H9 (cell line): ENCODE measurements at regions not wholly inside any gene's neighbourhood (a gene's known extent, or its start where the extent isn't known, plus 50 kb on each side); places are given as distances from the start of the nearest gene placed in this dataset.
A peak's percentile ranks its signal among the peaks of the same experiment; 100 is the strongest.

Source experiments
- DNase-seq: peaks from one replicate; pipeline ENCODE4 v3.0.0-alpha.2; 2017
- H2AFZ ChIP-seq: one replicate; pipeline ENCODE4 v1.6.1; 2013; ENCODE audit warnings: mild to moderate bottlenecking, low read length, control low read depth, moderate library complexity
- H2AK5ac ChIP-seq: 2 replicates; pipeline ENCODE4 v1.6.1; 2013; ENCODE audit warnings: low read length, control low read depth, mixed read lengths; ENCODE audit not compliant: insufficient read length
- H2BK120ac ChIP-seq: one replicate; pipeline ENCODE4 v1.6.1; 2013; ENCODE audit warnings: low read depth, mild to moderate bottlenecking, low read length, control low read depth, inconsistent platforms; ENCODE audit not compliant: poor library complexity, severe bottlenecking
- H2BK12ac ChIP-seq: 2 replicates; pipeline ENCODE4 v1.6.1; 2013; ENCODE audit warnings: low read length, control low read depth, mixed read lengths, low read depth; ENCODE audit not compliant: insufficient read length
- H2BK15ac ChIP-seq: 2 replicates; pipeline ENCODE4 v1.6.1; 2013; ENCODE audit warnings: low read depth, low read length, control low read depth
- H2BK20ac ChIP-seq: one replicate; pipeline ENCODE4 v1.6.1; 2013; ENCODE audit warnings: low read depth, mild to moderate bottlenecking, low read length, control low read depth, inconsistent platforms; ENCODE audit not compliant: poor library complexity, severe bottlenecking
- H2BK5ac ChIP-seq: 2 replicates; pipeline ENCODE4 v1.6.1; 2013; ENCODE audit warnings: low read length, control low read depth, mixed read lengths; ENCODE audit not compliant: insufficient read length
- H3K14ac ChIP-seq: 2 replicates; pipeline ENCODE4 v1.6.1; 2013; ENCODE audit warnings: low read length, control low read depth; ENCODE audit not compliant: insufficient read depth
- H3K18ac ChIP-seq: 2 replicates; pipeline ENCODE4 v1.6.1; 2013; ENCODE audit warnings: low read depth, mild to moderate bottlenecking, mixed read lengths, low read length, control low read depth; ENCODE audit not compliant: insufficient read length
- H3K23ac ChIP-seq: 2 replicates; pipeline ENCODE4 v1.6.1; 2013; ENCODE audit warnings: low read length, control low read depth, mixed read lengths, low read depth; ENCODE audit not compliant: insufficient read length
- H3K23me2 ChIP-seq: 2 replicates; pipeline ENCODE4 v1.6.1; 2013; ENCODE audit warnings: low read depth, mild to moderate bottlenecking, mixed read lengths, low read length, control low read depth; ENCODE audit not compliant: insufficient read length, poor library complexity, severe bottlenecking
- H3K27ac ChIP-seq: 2 replicates; pipeline ENCODE4 v1.5.1; 2013; ENCODE audit warnings: low read length, control low read depth, mixed read lengths, low read depth; ENCODE audit not compliant: insufficient read length
- H3K27me3 ChIP-seq: 2 replicates; pipeline ENCODE4 v1.6.1; 2013; ENCODE audit warnings: low read length, control low read depth, inconsistent platforms; ENCODE audit not compliant: insufficient read depth
- H3K4ac ChIP-seq: 2 replicates; pipeline ENCODE4 v1.6.1; 2013; ENCODE audit warnings: low read depth, mild to moderate bottlenecking, control low read depth, inconsistent platforms, low read length, moderate library complexity
- H3K4me1 ChIP-seq: 2 replicates; pipeline ENCODE4 v1.6.1; 2013; ENCODE audit warnings: low read length, control low read depth, inconsistent platforms; ENCODE audit not compliant: insufficient read depth
- H3K4me2 ChIP-seq: 2 replicates; pipeline ENCODE4 v1.6.1; 2013; ENCODE audit warnings: low read length, control low read depth, mixed read lengths; ENCODE audit not compliant: insufficient read length, insufficient read depth
- H3K56ac ChIP-seq: 2 replicates; pipeline ENCODE4 v1.6.1; 2013; ENCODE audit warnings: low read depth, mild to moderate bottlenecking, mixed read lengths, low read length, control low read depth; ENCODE audit not compliant: insufficient read length
- H3K79me1 ChIP-seq: 2 replicates; pipeline ENCODE4 v1.6.1; 2013; ENCODE audit warnings: low read depth, mild to moderate bottlenecking, moderate library complexity, low read length, control low read depth, inconsistent platforms; ENCODE audit not compliant: insufficient read depth, poor library complexity, severe bottlenecking
- H3K79me2 ChIP-seq: 2 replicates; pipeline ENCODE4 v1.6.1; 2013; ENCODE audit warnings: low read length, control low read depth, inconsistent platforms; ENCODE audit not compliant: insufficient read depth
- H3K9ac ChIP-seq: 2 replicates; pipeline ENCODE4 v1.6.1; 2013; ENCODE audit warnings: low read length, control low read depth, mixed read lengths; ENCODE audit not compliant: insufficient read length; ENCODE audit errors: extremely low read depth
- H3K9me3 ChIP-seq: one replicate; pipeline ENCODE4 v1.6.1; 2013; ENCODE audit warnings: low read depth, low read length, inconsistent platforms; ENCODE audit not compliant: control insufficient read depth
- H3T11ph ChIP-seq: one replicate; pipeline ENCODE4 v1.6.1; 2013; ENCODE audit warnings: mild to moderate bottlenecking, low read length, control low read depth, inconsistent platforms
- H4K20me1 ChIP-seq: one replicate; pipeline ENCODE4 v1.6.1; 2013; ENCODE audit not compliant: control insufficient read depth, insufficient read length, insufficient read depth
- H4K5ac ChIP-seq: 2 replicates; pipeline ENCODE4 v1.6.1; 2013; ENCODE audit warnings: low read depth, mild to moderate bottlenecking, mixed read lengths, low read length, control low read depth; ENCODE audit not compliant: insufficient read length
- H4K8ac ChIP-seq: replicated peaks from 2 replicates; pipeline ENCODE4 v1.6.1; 2013; ENCODE audit warnings: low read length, control low read depth, mixed read lengths, low read depth; ENCODE audit not compliant: insufficient read length
- H4K91ac ChIP-seq: 2 replicates; pipeline ENCODE4 v1.6.1; 2013; ENCODE audit warnings: low read depth, mild to moderate bottlenecking, moderate library complexity, mixed read lengths, low read length, control low read depth; ENCODE audit not compliant: insufficient read length
- H3K27ac Mint-ChIP-seq, 3 experiments: 2 replicates in 2 of 3; 3 replicates in 1 of 3; pipeline ENCODE4 v1.8.0; 2020 to 2021; ENCODE audit warnings: mixed read lengths in 3 of 3, mild to moderate bottlenecking in 1 of 3, moderate library complexity in 1 of 3
- H3K27me3 Mint-ChIP-seq: 2 replicates; pipeline ENCODE4 v1.8.0; 2021; ENCODE audit warnings: low read depth, mild to moderate bottlenecking, moderate library complexity, mixed read lengths
- H3K36me3 Mint-ChIP-seq, 3 experiments: 2 replicates in 2 of 3; 3 replicates in 1 of 3; pipeline ENCODE4 v1.8.0; 2020 to 2021; ENCODE audit warnings: low read depth in 3 of 3, mixed read lengths in 3 of 3; ENCODE audit not compliant: insufficient read depth in 1 of 3
- H3K4me1 Mint-ChIP-seq, 2 experiments: 2 replicates each; pipeline ENCODE4 v1.8.0; 2020; ENCODE audit warnings: mixed read lengths in 2 of 2
- H3K4me3 Mint-ChIP-seq, 2 experiments: 2 replicates in 1 of 2; 3 replicates in 1 of 2; pipeline ENCODE4 v1.8.0; 2020 to 2021; ENCODE audit warnings: mild to moderate bottlenecking in 2 of 2, mixed read lengths in 2 of 2, moderate library complexity in 1 of 2
- H3K9me3 Mint-ChIP-seq, 2 experiments: 2 replicates in 1 of 2; 3 replicates in 1 of 2; pipeline ENCODE4 v1.8.0; 2020; ENCODE audit warnings: mild to moderate bottlenecking in 2 of 2, mixed read lengths in 2 of 2, moderate library complexity in 1 of 2
- WGBS: extraction: QIAGEN DNeasy Blood & Tissue Kit; methylation state at CpG from one replicate; pipeline ENCODE4 v1.1.7; 2013; ENCODE audit warnings: missing lambda C conversion rate, low lambda C conversion rate, mixed read lengths; ENCODE audit not compliant: insufficient read length; ENCODE audit errors: extremely low coverage; 5-methylcytosine and 5-hydroxymethylcytosine counted together
- TF ChIP-seq, protein P1 (sequence below): fragments of 200-600 bp; sonication (generic); conservative IDR thresholded peaks from 3 replicates; pipeline ENCODE4 v1.8.0; 2021; ENCODE audit warnings: antibody characterized with exemption, mild to moderate bottlenecking

DNA sequence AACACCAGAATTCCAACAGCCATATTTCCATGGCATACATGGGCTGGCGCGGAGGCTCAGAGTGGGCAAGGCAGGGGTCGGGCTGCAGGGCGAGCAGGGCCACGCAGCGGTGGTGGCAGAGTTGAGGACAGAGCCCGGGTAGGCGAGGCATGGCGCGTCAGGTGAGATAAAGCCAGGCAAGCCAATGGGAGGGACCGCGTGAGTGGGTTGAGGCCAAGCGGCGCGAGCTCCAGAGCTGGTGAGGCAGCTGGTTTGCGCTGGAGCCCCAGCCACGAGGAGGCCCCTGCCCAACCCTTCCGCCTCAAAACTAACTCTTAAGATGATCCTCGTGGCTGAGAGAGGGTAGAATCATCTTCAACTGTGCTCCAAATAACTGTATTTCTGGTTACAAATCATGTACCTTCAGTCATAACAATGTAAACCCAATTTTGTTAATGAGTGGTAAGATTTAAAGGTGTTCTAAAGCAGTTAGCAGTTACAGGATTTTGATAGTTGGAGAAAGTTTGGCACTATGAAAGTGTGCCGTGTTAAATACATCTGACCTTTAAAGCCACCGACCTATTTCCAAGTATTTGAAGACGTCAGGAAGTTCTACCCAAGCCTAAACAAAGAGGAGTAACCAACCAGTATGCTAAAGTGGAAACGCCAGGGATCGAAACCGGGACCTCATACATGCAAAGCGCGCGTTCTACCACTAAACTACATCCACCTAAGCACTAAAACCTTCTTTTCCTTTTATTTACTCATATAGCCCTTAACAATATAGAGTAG is 107.9 kb downstream of the GPX5 start:
- Histone ChIP-seq H3K18ac (peak overlapping the region; percentile 18), H3K14ac (peak overlapping the region; percentile 24; the same call in 1 of the 2 replicates), H3K23me2 (peaks cover 19% of the 10 kb centered on the region), H4K5ac (no peak overlapping the region), H3K9ac (no peak overlapping the region), H3K27ac (no peak overlapping the region), H4K20me1 (no peaks in the 10 kb centered on the region), H3K79me1 (no peaks in the 10 kb centered on the region), H3K79me2 (no peaks in the 10 kb centered on the region; the same call in 1 of the 2 replicates), H3K4me1 (no peaks in the 10 kb centered on the region), H3K56ac (no peak overlapping the region), H2AFZ (no peak overlapping the region), H3K4ac (no peak overlapping the region), H2BK20ac (no peak overlapping the region), H4K8ac (no peak overlapping the region), H2BK5ac (no peak overlapping the region), H3T11ph (no peak overlapping the region), H2BK12ac (no peak overlapping the region), H3K27me3 (peaks cover 2% of the 10 kb centered on the region; the same call in 1 of the 2 replicates), H2BK120ac (no peak overlapping the region), H2BK15ac (no peak overlapping the region), H3K23ac (no peak overlapping the region), H2AK5ac (no peak overlapping the region), H4K91ac (no peak overlapping the region), H3K9me3 (no peaks in the 10 kb centered on the region), H3K4me2 (no peak overlapping the region)
- no peaks in the 10 kb centered on the region for H3K9me3 Mint-ChIP-seq
- DNase-seq: peak; percentile 58
- no peaks in the 10 kb centered on the region for H3K36me3 Mint-ChIP-seq
- WGBS: no CpG with 5 or more reads among the region's 28 CpGs
- peaks cover 58% of the 10 kb centered on the region for H3K27me3 Mint-ChIP-seq
- H3K4me1 Mint-ChIP-seq: peaks cover 11 to 18% of the 10 kb centered on the region in 2 experiments
- no peak overlapping the region for H3K4me3 Mint-ChIP-seq
- TF ChIP-seq, protein P1, sequence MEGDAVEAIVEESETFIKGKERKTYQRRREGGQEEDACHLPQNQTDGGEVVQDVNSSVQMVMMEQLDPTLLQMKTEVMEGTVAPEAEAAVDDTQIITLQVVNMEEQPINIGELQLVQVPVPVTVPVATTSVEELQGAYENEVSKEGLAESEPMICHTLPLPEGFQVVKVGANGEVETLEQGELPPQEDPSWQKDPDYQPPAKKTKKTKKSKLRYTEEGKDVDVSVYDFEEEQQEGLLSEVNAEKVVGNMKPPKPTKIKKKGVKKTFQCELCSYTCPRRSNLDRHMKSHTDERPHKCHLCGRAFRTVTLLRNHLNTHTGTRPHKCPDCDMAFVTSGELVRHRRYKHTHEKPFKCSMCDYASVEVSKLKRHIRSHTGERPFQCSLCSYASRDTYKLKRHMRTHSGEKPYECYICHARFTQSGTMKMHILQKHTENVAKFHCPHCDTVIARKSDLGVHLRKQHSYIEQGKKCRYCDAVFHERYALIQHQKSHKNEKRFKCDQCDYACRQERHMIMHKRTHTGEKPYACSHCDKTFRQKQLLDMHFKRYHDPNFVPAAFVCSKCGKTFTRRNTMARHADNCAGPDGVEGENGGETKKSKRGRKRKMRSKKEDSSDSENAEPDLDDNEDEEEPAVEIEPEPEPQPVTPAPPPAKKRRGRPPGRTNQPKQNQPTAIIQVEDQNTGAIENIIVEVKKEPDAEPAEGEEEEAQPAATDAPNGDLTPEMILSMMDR: no peak
- H3K27ac Mint-ChIP-seq: no peak overlapping the region
